GM18505 (cell line): ENCODE measurements at regions not wholly inside any gene's neighbourhood (a gene's known extent, or its start where the extent isn't known, plus 50 kb on each side); places are given as distances from the start of the nearest gene placed in this dataset.

ENCODE experiments used
- ATAC-seq: cut with Tn5 transposase; IDR thresholded peaks from one replicate; pipeline ENCODE4 v1.9.1; 2021; ENCODE audit not compliant: unreplicated experiment
- POLR2A ChIP-seq: IDR thresholded peaks from 4 replicates; pipeline ENCODE4 v1.6.1; 2011; ENCODE audit warnings: borderline replicate concordance; ENCODE audit not compliant: insufficient read depth, insufficient read length; ENCODE audit errors: extremely low read depth

GRCh38 chr18:28412521-28412920 lies 235.6 kb upstream of the CDH2 start:
- ATAC-seq, result no peak
- no peak for TF ChIP-seq POLR2A

GRCh38 chr18:28411806-28412205 lies 234.9 kb upstream of the CDH2 start:
- ATAC-seq, result no peak
- TF ChIP-seq POLR2A, result no peak

GRCh38 chr18:28409811-28410210 lies 232.9 kb upstream of the CDH2 start:
- no peak for TF ChIP-seq POLR2A

GRCh38 chr18:28408528-28408927 lies 231.6 kb upstream of the CDH2 start:
- TF ChIP-seq POLR2A, result no peak
- ATAC-seq, result no peak

More at GRCh38 chr18:28409811-28410210, 232.9 kb upstream of the CDH2 start:
- no peak for ATAC-seq

DNA sequence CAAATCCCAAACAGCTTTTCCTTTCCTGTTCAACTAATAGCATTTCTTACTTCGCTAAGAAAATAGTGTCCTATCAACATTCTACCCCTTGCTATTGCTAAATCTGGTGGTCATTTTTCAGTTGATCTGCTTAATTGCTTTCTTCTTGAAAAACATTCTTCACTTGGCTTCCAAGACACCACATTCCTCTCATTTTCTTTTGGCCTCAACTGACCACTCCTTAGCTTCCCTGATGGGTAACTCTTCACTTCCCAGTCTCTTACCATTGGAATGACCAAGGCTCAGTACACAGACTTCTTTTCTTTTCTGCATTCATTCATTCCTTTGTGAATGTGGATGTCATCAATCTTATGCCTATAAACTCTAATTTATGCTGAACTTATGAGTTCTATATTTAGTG lies 230.8 kb upstream of the CDH2 start:
- no peak for TF ChIP-seq POLR2A
- no peak for ATAC-seq

GRCh38 chr18:28406533-28406932 lies 229.6 kb upstream of the CDH2 start:
- no peak for ATAC-seq

GRCh38 chr18:28404694-28405093 lies 227.8 kb upstream of the CDH2 start:
- ATAC-seq, result no peak

More at GRCh38 chr18:28406533-28406932, 229.6 kb upstream of the CDH2 start:
- TF ChIP-seq POLR2A, result no peak

DNA sequence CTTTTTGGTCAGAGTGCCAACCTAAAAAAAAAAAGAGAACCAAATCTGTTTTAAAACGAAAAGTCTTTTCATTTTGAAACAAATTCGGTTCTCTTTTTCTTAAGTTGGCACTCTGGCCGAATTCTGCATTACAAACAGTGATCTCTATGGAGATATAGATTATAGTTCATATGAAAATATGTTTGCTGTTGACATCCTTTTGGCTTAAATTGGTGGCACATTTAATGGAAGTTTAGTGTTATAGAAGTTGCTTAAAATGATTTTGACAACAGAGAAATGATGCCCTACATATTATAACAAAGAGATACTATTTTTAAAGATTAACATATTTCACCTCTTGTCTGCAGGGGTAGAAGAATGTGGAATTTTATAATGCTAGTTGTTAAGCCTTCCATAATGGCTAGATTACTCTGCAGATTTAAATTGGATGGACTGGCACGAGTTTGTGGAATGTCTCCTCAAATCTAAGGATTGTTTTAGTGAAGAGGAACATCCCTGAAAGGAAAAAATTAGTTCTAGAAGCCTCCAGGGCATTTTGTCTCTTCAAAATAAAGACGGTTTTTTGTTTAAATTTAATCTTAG lies 222.9 kb upstream of the CDH2 start:
- no peak for ATAC-seq
- TF ChIP-seq POLR2A, result no peak

More at GRCh38 chr18:28404694-28405093, 227.8 kb upstream of the CDH2 start:
- TF ChIP-seq POLR2A, result no peak

DNA sequence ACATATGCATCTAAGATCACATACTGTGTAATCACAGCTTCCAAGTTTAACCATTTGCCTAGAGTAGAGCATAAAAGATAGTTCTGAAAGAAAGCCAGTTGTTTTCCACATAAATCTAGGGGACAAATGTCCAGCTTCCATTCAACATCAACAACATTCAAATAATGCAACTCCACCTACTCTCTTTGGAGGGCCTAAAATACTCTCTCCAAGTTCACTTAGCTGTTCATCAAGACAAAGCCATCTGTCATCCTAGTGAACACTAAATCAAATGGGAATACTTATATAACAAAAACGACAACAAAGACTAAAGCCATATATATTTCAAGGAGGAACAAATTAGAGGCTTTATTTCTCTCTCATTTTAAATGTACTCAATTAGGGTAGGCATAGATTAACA lies 221.5 kb upstream of the CDH2 start:
- no peak for TF ChIP-seq POLR2A

DNA sequence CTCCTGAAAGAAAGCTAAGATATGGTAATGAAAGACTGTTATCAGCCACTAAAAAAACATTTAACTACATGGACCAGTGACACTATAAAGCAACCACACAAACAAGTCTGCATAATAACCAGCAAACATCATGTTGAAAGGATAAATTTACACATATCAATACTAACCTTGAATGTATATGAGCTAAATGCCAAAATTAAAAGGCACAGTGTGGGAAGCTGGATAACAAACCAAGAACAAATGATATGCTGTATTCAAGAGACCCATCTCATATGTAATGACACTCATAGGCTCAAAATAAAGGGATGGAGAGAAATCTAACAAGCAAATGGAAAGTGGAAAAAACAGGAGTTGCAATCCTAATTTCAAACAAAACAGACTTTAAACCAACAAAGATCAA lies 213.1 kb upstream of the CDH2 start:
- TF ChIP-seq POLR2A, result no peak
- ATAC-seq, result no peak

More for the DNA sequence above, 221.5 kb upstream of the CDH2 start:
- no peak for ATAC-seq

GRCh38 chr18:28382215-28382879 lies 205.4 kb upstream of the CDH2 start:
- ATAC-seq, result no peak
- TF ChIP-seq POLR2A, result no peak

DNA sequence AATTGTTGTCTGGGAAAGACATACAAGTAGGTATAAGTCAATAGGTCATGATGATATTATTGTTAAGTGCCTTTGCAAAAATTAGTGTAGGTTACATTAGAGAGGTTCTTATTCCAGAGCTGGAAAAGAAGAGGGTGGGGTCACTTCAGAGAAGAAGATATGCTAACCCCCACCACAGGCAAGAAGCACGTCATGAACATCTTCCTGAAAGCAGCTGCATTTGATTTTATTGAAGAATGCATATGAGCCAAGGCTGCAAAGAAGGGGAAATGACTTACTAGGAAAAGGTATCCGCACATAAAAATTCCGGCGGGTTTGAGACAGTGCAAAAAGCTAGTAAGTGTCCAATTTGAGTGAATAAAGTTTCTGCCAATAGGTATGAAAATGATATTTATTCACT lies 195.3 kb upstream of the CDH2 start:
- ATAC-seq, result no peak
- TF ChIP-seq POLR2A, result no peak

DNA sequence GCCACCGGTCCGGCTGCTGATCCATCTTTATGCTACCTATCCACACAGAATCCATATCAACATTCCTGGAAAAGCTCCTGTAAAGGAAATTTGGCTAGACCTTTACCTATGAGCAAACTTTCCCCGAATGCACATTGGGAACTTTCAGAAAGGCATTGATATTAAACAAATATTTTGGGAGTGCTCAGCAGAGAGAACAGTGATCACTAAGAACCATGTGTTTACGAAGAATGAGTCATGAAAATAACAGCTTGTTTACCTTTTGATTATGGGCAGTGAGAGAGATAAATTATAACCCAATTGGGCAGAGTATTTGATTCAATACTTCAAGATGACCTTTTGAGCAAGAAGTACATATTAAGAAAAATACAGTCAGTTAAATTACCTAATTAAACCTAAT lies 189.7 kb upstream of the CDH2 start:
- TF ChIP-seq POLR2A, result no peak
- no peak for ATAC-seq

GRCh38 chr18:28365411-28365831 lies 188.5 kb upstream of the CDH2 start:
- TF ChIP-seq POLR2A, result no peak
- ATAC-seq, result no peak
